Thyroid gland (tissue), 4 donors: ENCODE measurements at regions not wholly inside any gene's neighbourhood (a gene's known extent, or its start where the extent isn't known, plus 50 kb on each side); places are given as distances from the start of the nearest gene placed in this dataset.

Source experiments
- DNase-seq, 2 donors: peaks; one replicate each; pipeline ENCODE4 v3.0.0-alpha.2; 2019
- H3K27ac ChIP-seq, 3 donors: fragments of 200-600 bp; sonication (generic); 1 replicate in 2 of 3; 2 replicates in 1 of 3; pipeline ENCODE4 v1.5.1; 2016 to 2019; ENCODE audit warnings: mild to moderate bottlenecking in 1 of 3, moderate library complexity in 1 of 3
- H3K27me3 ChIP-seq: fragments of 200-600 bp; sonication (generic); one replicate; pipeline ENCODE4 v1.5.1; 2019
- H3K36me3 ChIP-seq, 2 donors: fragments of 200-600 bp; sonication (generic); one replicate each; pipeline ENCODE4 v1.5.1; 2016 to 2019
- H3K4me1 ChIP-seq, 2 donors: fragments of 200-600 bp; sonication (generic); one replicate each; pipeline ENCODE4 v1.5.1; 2017 to 2019
- H3K4me3 ChIP-seq, 3 donors: fragments of 200-600 bp; sonication (generic); replicated peaks in 1 of 3; 1 replicate in 2 of 3; 2 replicates in 1 of 3; pipeline ENCODE4 v1.5.1; 2016; ENCODE audit warnings: mild to moderate bottlenecking in 1 of 3
- H3K9me3 ChIP-seq: fragments of 200-600 bp; sonication (generic); one replicate; pipeline ENCODE4 v1.5.1; 2017
- POLR2A ChIP-seq, 2 donors: fragments of 450-650 bp; IDR thresholded peaks; one replicate each; pipeline ENCODE4 v1.6.1; 2017; ENCODE audit warnings: antibody characterized with exemption in 2 of 2, mild to moderate bottlenecking in 2 of 2, moderate library complexity in 1 of 2
- WGBS, 2 donors: methylation state at CpG; one replicate each; pipeline ENCODE4 v1.1.5; 2017; 5-methylcytosine and 5-hydroxymethylcytosine counted together
- intact Hi-C: fragments of 100-400 bp; cut with DNase I; formaldehyde crosslinking; loops from one replicate; pipeline ENCODE4 v1.15.1; 2023
- TF ChIP-seq, protein P1 (sequence below), 6 experiments: fragments of 200-600 bp in 3 of 6; fragments of 450-650 bp in 3 of 6; sonication (generic) in 3 of 6; IDR thresholded peaks; one replicate each; pipeline ENCODE4 v1.5.1; 2016 to 2019; ENCODE audit warnings: antibody characterized with exemption in 6 of 6, mild to moderate bottlenecking in 2 of 6, inconsistent platforms in 1 of 6, moderate library complexity in 1 of 6

DNA sequence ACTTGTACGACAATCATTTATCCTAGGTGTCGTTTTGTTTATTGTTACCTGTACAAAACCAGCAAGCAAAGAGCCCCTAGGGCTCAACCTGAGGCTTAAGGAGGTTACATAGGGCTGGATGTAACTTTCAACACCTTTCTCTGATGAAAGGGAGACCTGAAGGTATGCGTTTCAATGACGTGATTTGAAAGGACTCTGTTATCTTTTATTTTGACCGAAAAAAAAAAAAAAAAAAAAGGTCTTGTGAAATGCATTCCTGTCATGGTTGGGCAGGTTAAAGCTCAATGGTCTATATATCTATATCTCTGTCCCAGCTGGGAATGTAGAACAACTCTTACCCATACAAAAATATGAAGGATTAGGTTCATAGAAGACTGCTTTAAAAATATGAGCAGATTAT, 78.7 kb upstream of the SASH1 start:
- Histone ChIP-seq H3K4me1 (peaks cover 31 to 32% of the 10 kb centered on the region in 2 donors), H3K36me3 (no peaks in the 10 kb centered on the region), H3K27ac (peak overlapping the region; percentile 38 to 76 (median 61)), H3K9me3 (no peaks in the 10 kb centered on the region), H3K27me3 (no peaks in the 10 kb centered on the region), H3K4me3 (no peak overlapping the region)
- TF ChIP-seq, protein P1, sequence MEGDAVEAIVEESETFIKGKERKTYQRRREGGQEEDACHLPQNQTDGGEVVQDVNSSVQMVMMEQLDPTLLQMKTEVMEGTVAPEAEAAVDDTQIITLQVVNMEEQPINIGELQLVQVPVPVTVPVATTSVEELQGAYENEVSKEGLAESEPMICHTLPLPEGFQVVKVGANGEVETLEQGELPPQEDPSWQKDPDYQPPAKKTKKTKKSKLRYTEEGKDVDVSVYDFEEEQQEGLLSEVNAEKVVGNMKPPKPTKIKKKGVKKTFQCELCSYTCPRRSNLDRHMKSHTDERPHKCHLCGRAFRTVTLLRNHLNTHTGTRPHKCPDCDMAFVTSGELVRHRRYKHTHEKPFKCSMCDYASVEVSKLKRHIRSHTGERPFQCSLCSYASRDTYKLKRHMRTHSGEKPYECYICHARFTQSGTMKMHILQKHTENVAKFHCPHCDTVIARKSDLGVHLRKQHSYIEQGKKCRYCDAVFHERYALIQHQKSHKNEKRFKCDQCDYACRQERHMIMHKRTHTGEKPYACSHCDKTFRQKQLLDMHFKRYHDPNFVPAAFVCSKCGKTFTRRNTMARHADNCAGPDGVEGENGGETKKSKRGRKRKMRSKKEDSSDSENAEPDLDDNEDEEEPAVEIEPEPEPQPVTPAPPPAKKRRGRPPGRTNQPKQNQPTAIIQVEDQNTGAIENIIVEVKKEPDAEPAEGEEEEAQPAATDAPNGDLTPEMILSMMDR (IDR thresholded peaks at IDR 0.05): no peak
- no peak for TF ChIP-seq POLR2A (IDR thresholded peaks at IDR 0.05)
- 56% methylated on average over 5 of the region's 5 CpGs for WGBS, 2 donors
- DNase-seq: no peak
- intact Hi-C loops: no loop called here

DNA sequence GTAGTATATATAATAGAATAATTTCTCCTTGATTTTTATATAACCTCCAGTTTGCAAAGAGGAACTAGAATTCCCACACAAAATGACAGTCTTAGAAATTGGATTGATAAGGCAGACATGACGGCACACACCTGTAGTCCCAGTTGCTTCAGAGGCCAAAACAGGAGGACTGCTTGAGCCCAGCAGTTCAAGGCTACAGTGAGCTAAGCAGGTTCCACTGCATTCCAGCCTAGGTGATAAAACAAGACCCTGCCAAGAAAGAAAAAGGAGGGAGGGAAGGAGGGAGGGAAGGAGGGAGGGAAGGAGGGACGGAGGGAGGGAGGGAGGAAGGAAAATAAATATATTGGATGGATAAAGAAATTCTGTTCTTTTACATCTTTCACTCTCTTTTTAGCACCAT, 77.6 kb upstream of the SASH1 start:
- 58 to 65% methylated on average over 2 of the region's 2 CpGs for WGBS, 2 donors
- peak overlapping the region in 2 of 3 donors; percentile 61 to 76 for H3K27ac ChIP-seq
- TF ChIP-seq, protein P1 (IDR thresholded peaks at IDR 0.05): no peak
- no peak for TF ChIP-seq POLR2A (IDR thresholded peaks at IDR 0.05)

DNA sequence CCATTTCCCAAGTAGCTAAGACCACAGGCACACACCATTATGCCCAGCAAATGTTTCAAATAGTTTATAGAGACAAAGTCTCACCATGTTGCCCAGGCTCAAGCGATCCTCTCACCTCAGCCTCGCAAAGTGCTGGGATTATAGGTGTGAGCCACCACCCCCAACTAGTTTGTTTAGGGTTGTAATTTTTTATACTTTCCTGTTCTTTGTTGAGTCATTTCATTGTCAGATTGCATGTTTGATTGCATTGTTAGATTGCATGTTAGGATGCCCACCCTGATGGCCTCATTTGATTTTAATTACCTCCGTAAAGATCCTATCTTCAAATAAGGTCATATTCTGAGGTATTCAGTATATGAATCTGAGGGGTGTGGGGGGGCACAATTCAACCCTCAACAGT, 73.3 kb upstream of the SASH1 start:
- Histone ChIP-seq H3K27me3 (no peaks in the 10 kb centered on the region), H3K4me1 (peaks cover 22 to 28% of the 10 kb centered on the region in 2 donors), H3K4me3 (no peak overlapping the region), H3K9me3 (no peaks in the 10 kb centered on the region), H3K27ac (no peak overlapping the region), H3K36me3 (no peaks in the 10 kb centered on the region)
- WGBS, 2 donors: 97 to 99% methylated on average over 3 of the region's 3 CpGs
- intact Hi-C loops: no loop called here
- TF ChIP-seq, protein P1 (IDR thresholded peaks at IDR 0.05): no peak
- no peak for TF ChIP-seq POLR2A (IDR thresholded peaks at IDR 0.05)
- DNase-seq: no peak

More for the DNA sequence above, 77.6 kb upstream of the SASH1 start:
- Histone ChIP-seq H3K4me3 (no peak overlapping the region), H3K36me3 (no peaks in the 10 kb centered on the region), H3K4me1 (peaks cover 30 to 32% of the 10 kb centered on the region in 2 donors), H3K9me3 (no peaks in the 10 kb centered on the region), H3K27me3 (no peaks in the 10 kb centered on the region)
- peak; percentile 49 to 56 for DNase-seq
- intact Hi-C loops: no loop called here

DNA sequence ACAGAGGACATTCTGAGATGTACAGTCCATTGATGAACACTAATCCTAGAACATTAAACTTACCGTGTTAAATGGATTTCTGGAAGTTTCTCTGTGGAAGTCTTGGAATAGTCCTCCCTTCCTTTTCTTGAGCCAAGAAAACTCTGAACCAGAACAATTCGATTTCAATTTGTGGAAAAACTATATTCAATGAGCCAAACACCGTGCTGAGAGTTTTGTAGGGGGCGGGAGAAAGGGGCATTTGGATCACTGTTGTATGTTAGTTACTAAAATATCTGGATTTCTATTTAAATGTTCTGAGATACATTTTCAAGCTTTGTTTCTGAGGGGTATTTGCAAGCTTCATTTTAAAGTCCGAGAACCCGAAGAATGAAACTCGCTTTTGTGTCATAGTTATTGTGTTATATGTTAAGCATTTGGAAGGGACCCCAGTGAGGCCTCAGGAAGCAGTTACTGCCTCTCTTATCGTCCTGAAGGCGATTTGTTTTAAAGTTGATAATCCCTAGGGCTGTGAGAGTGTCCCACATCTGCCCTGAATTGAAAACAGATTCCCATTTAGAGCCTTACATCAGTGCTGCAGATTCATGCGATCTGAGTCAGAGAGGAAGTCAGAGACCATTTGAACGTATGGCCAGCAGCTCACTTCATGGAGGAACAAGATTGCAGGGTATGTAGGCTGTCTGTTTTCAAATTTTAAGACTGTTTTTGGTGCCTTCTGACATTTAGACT, 70.8 kb upstream of the SASH1 start:
- H3K4me1 ChIP-seq: peaks cover 17 to 22% of the 10 kb centered on the region in 2 donors
- no peak for TF ChIP-seq POLR2A (IDR thresholded peaks at IDR 0.05)
- TF ChIP-seq, protein P1 (IDR thresholded peaks at IDR 0.05): no peak
- no peaks in the 10 kb centered on the region for H3K9me3 ChIP-seq
- 72 to 80% methylated on average over 11 of the region's 11 CpGs for WGBS, 2 donors
- no peak for DNase-seq
- intact Hi-C loops: no loop called here
- H3K27me3 ChIP-seq: no peaks in the 10 kb centered on the region
- no peaks in the 10 kb centered on the region for H3K36me3 ChIP-seq
- H3K4me3 ChIP-seq: no peak overlapping the region
- peak overlapping the region in 2 of 3 donors; percentile 9 to 52 for H3K27ac ChIP-seq

DNA sequence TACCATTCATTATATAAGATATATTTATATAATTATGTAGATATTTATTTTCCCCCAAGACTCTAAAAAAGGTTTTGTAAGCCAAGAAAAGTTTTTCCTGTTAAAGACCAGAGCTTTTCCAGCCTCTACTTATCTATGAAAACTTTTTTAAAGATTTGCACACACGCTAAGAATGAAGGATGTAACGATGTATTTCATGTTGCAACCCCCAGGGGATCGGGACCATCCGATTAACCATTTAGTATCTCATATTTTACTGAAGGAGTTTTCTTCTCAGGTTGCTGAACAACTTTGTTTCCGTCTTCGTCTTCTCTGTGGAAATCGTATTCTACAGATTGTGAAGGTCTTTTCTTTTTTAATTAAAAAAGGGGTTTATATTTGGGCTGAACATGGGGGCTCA, 70.0 kb upstream of the SASH1 start:
- Histone ChIP-seq H3K4me3 (no peak overlapping the region), H3K27me3 (no peaks in the 10 kb centered on the region), H3K4me1 (peaks cover 17 to 20% of the 10 kb centered on the region in 2 donors), H3K9me3 (no peaks in the 10 kb centered on the region), H3K27ac (no peak overlapping the region), H3K36me3 (no peaks in the 10 kb centered on the region)
- TF ChIP-seq POLR2A (IDR thresholded peaks at IDR 0.05): no peak
- TF ChIP-seq, protein P1 (IDR thresholded peaks at IDR 0.05): no peak
- 74 to 85% methylated on average over 7 of the region's 7 CpGs for WGBS, 2 donors
- intact Hi-C loops: no loop called here
- no peak for DNase-seq
